Neural cell (in vitro differentiated cells): ENCODE measurements at regions not wholly inside any gene's neighbourhood (a gene's known extent, or its start where the extent isn't known, plus 50 kb on each side); places are given as distances from the start of the nearest gene placed in this dataset.

Experiments
- H2AFZ ChIP-seq: fragments of 200-600, 300-800 bp; sonication (generic), shearing (Covaris generic); 2 replicates; pipeline ENCODE4 v1.6.0; 2014; ENCODE audit warnings: low read depth, mild to moderate bottlenecking, antibody characterized with exemption, low read length, moderate library complexity
- H3F3A ChIP-seq: fragments of 200-600 bp; shearing (Covaris generic); 2 replicates; pipeline ENCODE4 v1.6.1; 2016; ENCODE audit warnings: mild to moderate bottlenecking, moderate library complexity, mixed read lengths, antibody characterized with exemption, low read length; ENCODE audit not compliant: insufficient read depth, poor library complexity, severe bottlenecking
- H3K27ac ChIP-seq: fragments of 200-600, 300-800 bp; sonication (generic), shearing (Covaris generic); 2 replicates; pipeline ENCODE4 v1.5.1; 2014; ENCODE audit warnings: mild to moderate bottlenecking, low read length, moderate library complexity
- H3K27me3 ChIP-seq: fragments of 300-800, 200-600 bp; sonication (generic), shearing (Covaris generic); 2 replicates; pipeline ENCODE4 v1.6.0; 2014; ENCODE audit warnings: mild to moderate bottlenecking, low read depth, low read length, moderate library complexity; ENCODE audit not compliant: insufficient read depth
- H3K36me3 ChIP-seq: fragments of 300-800, 200-600 bp; sonication (generic), shearing (Covaris generic); 2 replicates; pipeline ENCODE4 v1.5.1; 2014; ENCODE audit warnings: mild to moderate bottlenecking, antibody characterized with exemption, low read length, moderate library complexity; ENCODE audit not compliant: insufficient read depth
- H3K4me2 ChIP-seq: fragments of 300-800, 200-600 bp; sonication (generic), shearing (Covaris generic); 2 replicates; pipeline ENCODE4 v1.6.0; 2014; ENCODE audit warnings: mild to moderate bottlenecking, low read length
- H3K4me3 ChIP-seq: fragments of 300-800, 200-600 bp; sonication (generic), shearing (Covaris generic); 2 replicates; pipeline ENCODE4 v1.5.1; 2014; ENCODE audit warnings: mild to moderate bottlenecking, low read length, moderate library complexity
- H3K79me2 ChIP-seq: fragments of 200-600 bp; shearing (Covaris generic); replicated peaks from 2 replicates; pipeline ENCODE4 v1.6.0; 2014; ENCODE audit warnings: mild to moderate bottlenecking, low read length, moderate library complexity; ENCODE audit not compliant: insufficient read depth
- H3K9ac ChIP-seq: fragments of 300-800, 200-600 bp; sonication (generic), shearing (Covaris generic); 2 replicates; pipeline ENCODE4 v1.6.1; 2016; ENCODE audit warnings: mild to moderate bottlenecking, low read length, mixed read lengths
- H3K9me2 ChIP-seq: fragments of 200-600 bp; shearing (Covaris generic); 2 replicates; pipeline ENCODE4 v1.6.1; 2016; ENCODE audit warnings: mild to moderate bottlenecking, low read length, mixed read lengths; ENCODE audit not compliant: insufficient read depth
- H3K9me3 ChIP-seq: fragments of 200-600, 300-800 bp; sonication (generic), shearing (Covaris generic); 2 replicates; pipeline ENCODE4 v1.6.1; 2016; ENCODE audit warnings: mild to moderate bottlenecking, mixed run types, low read length, moderate library complexity, mixed read lengths
- H4K20me1 ChIP-seq: fragments of 200-600 bp; shearing (Covaris generic); 2 replicates; pipeline ENCODE4 v1.6.1; 2016; ENCODE audit warnings: mild to moderate bottlenecking, mixed run types; ENCODE audit not compliant: insufficient read depth
- CTCF ChIP-seq: fragments of 450-650 bp; IDR thresholded peaks from 2 replicates; pipeline ENCODE4 v1.5.1; 2014; ENCODE audit warnings: antibody characterized with exemption, mild to moderate bottlenecking, moderate library complexity; ENCODE audit not compliant: poor library complexity, severe bottlenecking
- EP300 ChIP-seq: fragments of 450-650 bp; conservative IDR thresholded peaks from 2 replicates; pipeline ENCODE4 v1.6.1; 2014; ENCODE audit warnings: antibody characterized with exemption, mild to moderate bottlenecking, moderate library complexity; ENCODE audit not compliant: poor library complexity, severe bottlenecking
- EZH2 ChIP-seq: fragments of 200-600, 300-800 bp; shearing (Covaris generic), sonication (generic); IDR thresholded peaks from 2 replicates; pipeline ENCODE4 v1.6.1; 2014; ENCODE audit warnings: antibody characterized with exemption, low read length, borderline replicate concordance, mild to moderate bottlenecking; ENCODE audit not compliant: insufficient read depth, poor library complexity, severe bottlenecking
- MXI1 ChIP-seq: fragments of 450-650 bp; conservative IDR thresholded peaks from 2 replicates; pipeline ENCODE4 v1.6.1; 2014; ENCODE audit warnings: antibody characterized with exemption, mild to moderate bottlenecking; ENCODE audit not compliant: poor library complexity, severe bottlenecking
- POLR2AphosphoS5 ChIP-seq: IDR thresholded peaks from 2 replicates; pipeline ENCODE4 v1.6.1; 2012
- RAD21 ChIP-seq: fragments of 450-650 bp; conservative IDR thresholded peaks from 2 replicates; pipeline ENCODE4 v1.6.1; 2014; ENCODE audit warnings: antibody characterized with exemption, mild to moderate bottlenecking, moderate library complexity
- REST ChIP-seq: IDR thresholded peaks from 2 replicates; pipeline ENCODE4 v1.6.1; 2012; ENCODE audit warnings: borderline replicate concordance
- SMC3 ChIP-seq: fragments of 450-650 bp; conservative IDR thresholded peaks from 2 replicates; pipeline ENCODE4 v1.6.1; 2014; ENCODE audit warnings: antibody characterized with exemption, mild to moderate bottlenecking, moderate library complexity; ENCODE audit not compliant: poor library complexity
- TAF1 ChIP-seq: IDR thresholded peaks from 2 replicates; pipeline ENCODE4 v1.6.1; 2012; ENCODE audit warnings: low read depth

- Histone ChIP-seq H2AFZ (no peak overlapping the region), H3K27me3 (no peaks in the 10 kb centered on the region), H3K4me2 (no peak overlapping the region), H3K79me2 (no peaks in the 10 kb centered on the region), H3K9ac (no peak overlapping the region), H3K9me3 (no peaks in the 10 kb centered on the region), H3K4me3 (no peak overlapping the region), H3K27ac (no peak overlapping the region), H3K36me3 (no peaks in the 10 kb centered on the region), H4K20me1 (no peaks in the 10 kb centered on the region), H3F3A (no peaks in the 10 kb centered on the region), H3K9me2 (no peaks in the 10 kb centered on the region)
- no peak for TF ChIP-seq RAD21
- no peak for TF ChIP-seq TAF1
- TF ChIP-seq SMC3: no peak
- no peak for TF ChIP-seq EZH2
- TF ChIP-seq REST: no peak
- no peak for TF ChIP-seq CTCF
- TF ChIP-seq EP300: no peak
- TF ChIP-seq POLR2AphosphoS5: no peak
- TF ChIP-seq MXI1: no peak
Measured at GRCh38 chr5:153086486-153086885, 404.0 kb upstream of the GRIA1 start.

DNA sequence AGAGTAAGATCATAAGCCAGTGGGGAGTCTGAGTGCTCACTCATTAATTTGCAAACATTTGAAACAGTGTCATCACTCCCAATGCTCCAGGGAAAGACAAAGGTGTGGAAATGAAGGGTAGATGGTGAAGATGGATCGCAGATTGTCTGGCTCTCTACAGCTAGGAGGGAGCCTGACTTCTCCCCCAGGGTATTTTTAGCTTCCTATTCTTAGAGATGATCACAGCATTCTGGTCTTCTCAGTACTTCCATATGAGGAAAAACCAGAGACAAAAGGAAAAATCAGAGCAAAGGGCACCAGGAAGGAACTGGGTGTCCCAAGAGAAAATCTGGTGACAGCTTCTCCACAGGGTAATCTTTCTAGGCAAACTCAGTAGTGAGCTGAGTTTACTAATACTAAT is 401.9 kb upstream of the GRIA1 start:
- Histone ChIP-seq H3K27ac (no peak overlapping the region), H3K9ac (no peak overlapping the region), H3K27me3 (no peaks in the 10 kb centered on the region), H3K4me2 (no peak overlapping the region), H3K9me3 (no peaks in the 10 kb centered on the region), H3K79me2 (no peaks in the 10 kb centered on the region), H2AFZ (no peak overlapping the region), H3K4me3 (no peak overlapping the region), H3F3A (no peaks in the 10 kb centered on the region), H3K36me3 (no peaks in the 10 kb centered on the region), H3K9me2 (no peaks in the 10 kb centered on the region), H4K20me1 (no peaks in the 10 kb centered on the region)
- no peak for TF ChIP-seq EZH2
- TF ChIP-seq RAD21: no peak
- no peak for TF ChIP-seq REST
- TF ChIP-seq EP300: no peak
- TF ChIP-seq CTCF: no peak
- no peak for TF ChIP-seq TAF1
- no peak for TF ChIP-seq POLR2AphosphoS5
- TF ChIP-seq MXI1: no peak
- TF ChIP-seq SMC3: no peak
